Gastroesophageal sphincter (tissue), 4 donors: ENCODE measurements at regions not wholly inside any gene's neighbourhood (a gene's known extent, or its start where the extent isn't known, plus 50 kb on each side); places are given as distances from the start of the nearest gene placed in this dataset.
A peak's percentile ranks its signal among the peaks of the same experiment; 100 is the strongest.

Experiments
- ATAC-seq: fragments of 150-250 bp; one replicate; pipeline ENCODE4 v1.9.1; 2016; ENCODE audit warnings: mild to moderate bottlenecking, moderate library complexity
- H3K27ac ChIP-seq, 4 donors: fragments of 200-600 bp; sonication (generic) in 3 of 4; 1 replicate in 3 of 4; 2 replicates in 1 of 4; pipeline ENCODE4 v1.5.1; 2016 to 2019
- H3K27me3 ChIP-seq: fragments of 200-600 bp; sonication (generic); one replicate; pipeline ENCODE4 v1.5.1; 2019
- H3K36me3 ChIP-seq, 2 donors: fragments of 200-600 bp; sonication (generic); one replicate each; pipeline ENCODE4 v1.5.1; 2019; ENCODE audit warnings: control low read depth in 1 of 2
- H3K4me1 ChIP-seq, 3 donors: fragments of 200-600 bp; sonication (generic); 1 replicate in 2 of 3; 2 replicates in 1 of 3; pipeline ENCODE4 v1.5.1; 2016 to 2019; ENCODE audit warnings: control low read depth in 2 of 3
- H3K4me3 ChIP-seq, 2 donors: fragments of 200-600 bp; sonication (generic); one replicate each; pipeline ENCODE4 v1.5.1; 2019; ENCODE audit warnings: mild to moderate bottlenecking in 1 of 2, moderate library complexity in 1 of 2
- H3K9me3 ChIP-seq, 3 donors: fragments of 200-600 bp; sonication (generic); one replicate each; pipeline ENCODE4 v1.5.1; 2017 to 2019; ENCODE audit warnings: control low read depth in 2 of 3
- EP300 ChIP-seq: sonication (generic); formaldehyde crosslinking; IDR thresholded peaks from one replicate; pipeline ENCODE4 v1.6.1; 2017; ENCODE audit warnings: antibody characterized with exemption, mild to moderate bottlenecking
- POLR2A ChIP-seq, 2 donors: fragments of 450-650 bp; IDR thresholded peaks; one replicate each; pipeline ENCODE4 v1.6.1; 2017; ENCODE audit warnings: antibody characterized with exemption in 2 of 2, mild to moderate bottlenecking in 2 of 2, moderate library complexity in 1 of 2
- POLR2AphosphoS5 ChIP-seq: sonication (generic); formaldehyde crosslinking; IDR thresholded peaks from one replicate; pipeline ENCODE4 v1.6.1; 2017; ENCODE audit warnings: antibody characterized with exemption
- WGBS, 2 donors: methylation state at CpG; one replicate each; pipeline ENCODE4 v1.1.5; 2018; ENCODE audit warnings: low coverage in 1 of 2; 5-methylcytosine and 5-hydroxymethylcytosine counted together
- TF ChIP-seq, protein P1 (sequence below), 4 experiments: fragments of 200-600 bp in 2 of 4; fragments of 450-650 bp in 2 of 4; sonication (generic) in 1 of 4; IDR thresholded peaks; one replicate each; pipeline ENCODE4 v1.5.1; 2017 to 2019; ENCODE audit warnings: antibody characterized with exemption in 4 of 4, mild to moderate bottlenecking in 2 of 4, moderate library complexity in 2 of 4

DNA sequence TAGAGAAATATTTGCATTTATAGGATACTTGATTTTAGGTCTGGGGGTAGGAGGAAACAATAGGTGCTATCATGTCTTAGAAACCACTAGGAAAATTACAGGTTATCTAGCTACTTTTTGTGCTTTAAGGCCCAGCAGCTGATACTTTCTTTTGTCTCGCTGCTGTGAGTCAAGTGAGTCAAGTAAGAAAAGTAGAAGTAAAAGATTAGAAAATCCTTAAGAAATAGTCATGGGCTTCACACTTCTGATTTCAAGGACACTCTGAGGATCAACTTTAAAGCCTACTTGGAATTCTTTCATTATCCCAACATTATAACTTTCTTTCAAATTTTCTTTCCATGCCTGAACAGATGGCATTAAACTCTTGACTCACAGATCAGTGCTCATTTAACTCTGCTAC is 95.2 kb upstream of the RBMS3 start:
- no peak for TF ChIP-seq EP300
- no peak for TF ChIP-seq POLR2A (IDR thresholded peaks at IDR 0.05)
- TF ChIP-seq POLR2AphosphoS5: no peak
- TF ChIP-seq, protein P1, sequence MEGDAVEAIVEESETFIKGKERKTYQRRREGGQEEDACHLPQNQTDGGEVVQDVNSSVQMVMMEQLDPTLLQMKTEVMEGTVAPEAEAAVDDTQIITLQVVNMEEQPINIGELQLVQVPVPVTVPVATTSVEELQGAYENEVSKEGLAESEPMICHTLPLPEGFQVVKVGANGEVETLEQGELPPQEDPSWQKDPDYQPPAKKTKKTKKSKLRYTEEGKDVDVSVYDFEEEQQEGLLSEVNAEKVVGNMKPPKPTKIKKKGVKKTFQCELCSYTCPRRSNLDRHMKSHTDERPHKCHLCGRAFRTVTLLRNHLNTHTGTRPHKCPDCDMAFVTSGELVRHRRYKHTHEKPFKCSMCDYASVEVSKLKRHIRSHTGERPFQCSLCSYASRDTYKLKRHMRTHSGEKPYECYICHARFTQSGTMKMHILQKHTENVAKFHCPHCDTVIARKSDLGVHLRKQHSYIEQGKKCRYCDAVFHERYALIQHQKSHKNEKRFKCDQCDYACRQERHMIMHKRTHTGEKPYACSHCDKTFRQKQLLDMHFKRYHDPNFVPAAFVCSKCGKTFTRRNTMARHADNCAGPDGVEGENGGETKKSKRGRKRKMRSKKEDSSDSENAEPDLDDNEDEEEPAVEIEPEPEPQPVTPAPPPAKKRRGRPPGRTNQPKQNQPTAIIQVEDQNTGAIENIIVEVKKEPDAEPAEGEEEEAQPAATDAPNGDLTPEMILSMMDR (IDR thresholded peaks at IDR 0.05): no peak

DNA sequence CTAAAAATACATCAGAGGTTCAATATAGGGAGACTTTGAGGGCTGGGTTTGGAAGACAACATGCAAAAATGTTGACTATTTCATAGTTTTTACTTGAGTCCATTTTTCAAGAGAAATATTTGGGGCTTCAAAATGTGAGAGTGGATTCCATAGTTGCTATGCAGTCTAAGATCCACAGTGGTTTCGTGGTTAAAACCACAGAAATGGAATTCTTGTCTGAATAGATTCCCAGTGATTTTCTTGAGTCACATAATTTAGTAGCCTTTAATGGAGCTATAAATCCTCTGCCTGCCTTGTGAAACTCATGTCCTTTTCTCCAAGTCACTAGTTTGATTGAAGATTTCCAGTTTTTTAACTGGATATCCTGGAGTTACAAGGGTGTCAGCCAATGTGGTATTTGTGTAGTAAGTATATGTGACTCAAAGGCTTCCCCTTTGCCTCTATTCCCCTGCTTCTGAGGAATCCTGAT is 94.7 kb upstream of the RBMS3 start:
- WGBS, 2 donors: 50 to 63% methylated on average over 1 of the region's 1 CpG
- H3K27me3 ChIP-seq: no peaks in the 10 kb centered on the region
- H3K9me3 ChIP-seq: no peaks in the 10 kb centered on the region
- ATAC-seq: no peak
- H3K4me1 ChIP-seq: no peaks in the 10 kb centered on the region
- H3K36me3 ChIP-seq: no peaks in the 10 kb centered on the region
- TF ChIP-seq, protein P1 (IDR thresholded peaks at IDR 0.05): no peak
- no peak for TF ChIP-seq POLR2A (IDR thresholded peaks at IDR 0.05)
- TF ChIP-seq EP300: no peak
- no peak for TF ChIP-seq POLR2AphosphoS5
- no peak overlapping the region for H3K27ac ChIP-seq
- no peak overlapping the region for H3K4me3 ChIP-seq

More for the DNA sequence above, 95.2 kb upstream of the RBMS3 start:
- Histone ChIP-seq H3K4me3 (no peak overlapping the region), H3K27ac (no peak overlapping the region), H3K27me3 (no peaks in the 10 kb centered on the region), H3K9me3 (no peaks in the 10 kb centered on the region), H3K36me3 (no peaks in the 10 kb centered on the region), H3K4me1 (no peaks in the 10 kb centered on the region)
- WGBS, 2 donors: 92 to 100% methylated on average over 1 of the region's 1 CpG
- ATAC-seq: no peak

DNA sequence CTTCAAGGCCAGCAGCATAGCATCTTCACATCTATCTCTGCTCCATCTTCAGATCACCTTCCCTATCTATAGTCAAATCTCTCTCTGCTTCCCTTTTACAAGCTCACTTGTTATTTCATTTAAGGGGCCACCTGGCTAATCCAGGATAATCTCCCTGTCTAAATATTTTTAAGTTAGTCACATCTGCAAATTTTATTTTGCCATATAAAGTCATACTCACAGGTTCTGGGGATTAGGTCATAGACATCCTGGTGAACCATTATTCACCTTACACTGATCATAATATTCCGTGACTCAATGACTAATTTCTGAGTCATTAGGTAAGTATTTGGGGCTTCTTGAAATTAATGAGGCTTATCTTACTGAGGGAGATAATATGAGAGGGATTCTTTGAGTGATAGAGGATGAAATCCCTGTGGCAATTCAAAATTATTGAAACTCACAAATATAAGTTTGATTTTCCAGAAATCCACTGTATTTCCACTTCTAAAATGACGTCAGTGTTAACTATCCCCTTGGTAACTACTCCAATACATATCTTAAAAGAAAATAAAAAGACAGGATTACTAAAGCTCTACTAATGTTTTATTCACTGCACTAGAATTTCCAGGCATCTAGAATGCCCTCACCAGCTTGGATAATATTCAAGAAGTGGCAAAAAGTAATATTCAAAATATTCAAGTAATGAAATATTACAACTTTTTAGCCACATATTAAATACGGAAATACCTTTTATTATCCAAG is 93.7 kb upstream of the RBMS3 start:
- 29 to 38% methylated on average over 3 of the region's 3 CpGs for WGBS, 2 donors
- ATAC-seq: no peak

DNA sequence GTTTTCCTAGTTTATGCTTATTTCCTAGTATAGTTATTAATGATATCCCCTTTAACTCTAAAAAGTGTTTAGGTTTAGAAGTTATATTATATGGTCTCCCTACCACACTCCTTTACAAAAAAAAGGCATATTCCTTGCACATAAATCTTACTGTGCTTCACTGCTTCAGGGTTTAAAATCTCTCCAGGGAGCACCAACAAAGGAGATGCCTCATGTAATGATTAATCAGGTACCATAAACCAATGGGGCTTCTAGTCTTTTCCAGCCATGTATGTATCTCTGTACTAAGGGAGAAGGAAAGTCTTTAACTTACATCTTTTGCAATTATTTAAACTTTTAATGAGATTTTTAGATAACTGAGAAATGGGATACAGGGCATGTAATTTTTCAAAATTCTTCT is 91.5 kb upstream of the RBMS3 start:
- no peaks in the 10 kb centered on the region for H3K36me3 ChIP-seq
- no peaks in the 10 kb centered on the region for H3K4me1 ChIP-seq
- no peak overlapping the region for H3K27ac ChIP-seq
- no peak for TF ChIP-seq EP300
- no peak for TF ChIP-seq POLR2AphosphoS5
- no peak for TF ChIP-seq POLR2A (IDR thresholded peaks at IDR 0.05)
- TF ChIP-seq, protein P1 (IDR thresholded peaks at IDR 0.05): no peak
- no peaks in the 10 kb centered on the region for H3K27me3 ChIP-seq
- peaks cover 0 to 11% (median 0%) of the 10 kb centered on the region in 3 donors for H3K9me3 ChIP-seq
- no peak for ATAC-seq
- H3K4me3 ChIP-seq: no peak overlapping the region

More for the DNA sequence above, 93.7 kb upstream of the RBMS3 start:
- H3K27me3 ChIP-seq: no peaks in the 10 kb centered on the region
- H3K9me3 ChIP-seq: no peaks in the 10 kb centered on the region
- H3K4me3 ChIP-seq: no peak overlapping the region
- H3K36me3 ChIP-seq: no peaks in the 10 kb centered on the region
- TF ChIP-seq POLR2AphosphoS5: peak; percentile 20
- TF ChIP-seq EP300: no peak
- no peak overlapping the region for H3K27ac ChIP-seq
- H3K4me1 ChIP-seq: no peaks in the 10 kb centered on the region

DNA sequence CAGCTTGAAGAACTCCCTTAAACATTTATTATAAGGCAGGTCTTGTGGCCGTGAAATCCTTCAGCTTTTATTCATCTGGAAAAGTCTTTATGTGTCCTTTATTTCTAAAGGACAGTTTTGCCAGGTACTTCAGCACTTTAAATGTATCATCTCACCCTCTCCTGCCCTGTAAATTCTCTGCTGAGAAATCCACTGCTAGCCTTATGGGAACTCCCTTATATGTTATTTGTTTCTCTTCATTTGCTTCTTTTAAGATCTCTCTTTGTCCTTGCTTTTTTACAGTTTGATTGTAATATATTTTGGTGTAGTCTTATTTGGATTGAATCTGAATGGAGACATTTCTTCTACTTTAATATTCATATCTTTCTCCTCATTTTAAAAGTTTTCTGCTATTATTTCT is 86.7 kb upstream of the RBMS3 start:
- Histone ChIP-seq H3K9me3 (peaks cover 0 to 11% (median 0%) of the 10 kb centered on the region in 3 donors), H3K27ac (no peak overlapping the region), H3K27me3 (no peaks in the 10 kb centered on the region), H3K4me3 (no peak overlapping the region), H3K4me1 (no peaks in the 10 kb centered on the region), H3K36me3 (no peaks in the 10 kb centered on the region)
- no peak for TF ChIP-seq POLR2A (IDR thresholded peaks at IDR 0.05)
- no peak for TF ChIP-seq EP300
- TF ChIP-seq, protein P1 (IDR thresholded peaks at IDR 0.05): no peak
- no peak for TF ChIP-seq POLR2AphosphoS5
- 90% methylated on average over 1 of the region's 1 CpG for WGBS, 2 donors
- ATAC-seq: no peak
